DMS153 treated with DMSO at 0.1 percent for 48 hours (cell line): ENCODE measurements at regions not wholly inside any gene's neighbourhood (a gene's known extent, or its start where the extent isn't known, plus 50 kb on each side); places are given as distances from the start of the nearest gene placed in this dataset.

ENCODE experiments used
- DNase-seq: peaks from one replicate; lab custom pipeline; 2025; ENCODE audit not compliant: unreplicated experiment; lab: John Stamatoyannopoulos, UW

GRCh38 chr7:53697913-53698312 lies 662.5 kb downstream of the POM121L12 start:
- DNase-seq: no peak

DNA sequence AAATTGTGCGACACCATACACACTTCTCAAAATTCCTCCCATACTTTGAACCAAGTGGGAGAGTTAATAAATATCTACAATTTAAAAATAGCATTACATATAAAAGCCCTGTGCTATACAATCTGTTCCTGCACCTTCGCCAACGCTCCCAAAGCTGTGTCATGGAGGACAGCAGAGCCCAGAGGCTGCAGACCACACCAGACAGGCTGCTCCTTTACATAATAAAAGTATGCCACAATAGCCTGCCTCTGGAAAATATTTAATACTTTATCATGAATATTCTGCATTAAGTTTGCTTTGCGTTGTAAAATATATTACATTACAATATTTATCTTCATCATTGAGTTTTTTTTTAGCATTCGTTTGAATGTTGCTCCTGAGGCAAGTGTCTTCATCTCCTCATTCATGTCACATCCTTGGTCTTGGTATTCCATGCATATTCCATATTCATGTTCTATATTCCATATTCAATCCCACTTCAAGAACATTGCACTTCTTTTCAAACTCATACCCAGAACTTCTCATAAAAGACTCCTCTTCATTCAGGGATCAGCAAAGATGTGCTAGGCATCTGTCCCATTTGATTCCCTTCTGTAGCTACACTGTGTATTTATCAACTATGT lies 663.9 kb downstream of the POM121L12 start:
- no peak for DNase-seq

DNA sequence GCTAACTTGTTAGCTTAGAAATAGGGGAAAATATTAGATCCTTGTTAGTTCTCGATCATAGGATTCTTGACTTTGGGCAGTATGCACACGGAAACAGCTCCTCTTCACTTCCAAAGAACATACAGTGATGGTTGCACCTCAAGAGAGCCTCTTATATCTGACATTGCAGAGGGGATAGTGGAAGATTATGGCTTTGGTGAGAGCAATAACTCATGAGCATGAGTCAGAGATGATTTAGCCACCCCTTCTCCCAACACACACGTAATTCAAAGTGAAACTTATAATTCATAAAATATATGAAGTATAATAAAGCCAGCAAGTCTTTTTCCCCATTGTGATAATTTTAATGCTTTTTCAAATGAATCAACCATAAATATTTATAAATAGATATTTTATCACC lies 683.7 kb downstream of the POM121L12 start:
- DNase-seq: no peak

DNA sequence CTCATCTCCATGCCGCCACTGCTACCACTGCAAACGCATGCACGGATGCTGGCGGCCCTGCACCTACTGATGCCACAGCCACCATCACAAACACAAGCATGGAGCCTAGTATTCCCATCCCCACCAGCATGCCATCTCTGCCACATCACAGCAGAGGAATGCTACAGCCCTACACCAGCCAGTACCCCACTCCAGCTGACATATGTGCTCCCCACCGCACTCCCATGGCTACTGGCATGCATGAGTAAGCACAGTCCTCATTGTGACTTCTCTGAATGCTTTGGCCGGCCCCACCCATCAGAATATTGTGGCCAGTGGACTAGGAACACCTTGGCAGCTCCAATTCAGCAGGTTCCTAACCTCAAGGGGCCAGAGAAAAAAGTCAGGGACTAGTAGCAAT lies 705.5 kb downstream of the POM121L12 start:
- DNase-seq: no peak

DNA sequence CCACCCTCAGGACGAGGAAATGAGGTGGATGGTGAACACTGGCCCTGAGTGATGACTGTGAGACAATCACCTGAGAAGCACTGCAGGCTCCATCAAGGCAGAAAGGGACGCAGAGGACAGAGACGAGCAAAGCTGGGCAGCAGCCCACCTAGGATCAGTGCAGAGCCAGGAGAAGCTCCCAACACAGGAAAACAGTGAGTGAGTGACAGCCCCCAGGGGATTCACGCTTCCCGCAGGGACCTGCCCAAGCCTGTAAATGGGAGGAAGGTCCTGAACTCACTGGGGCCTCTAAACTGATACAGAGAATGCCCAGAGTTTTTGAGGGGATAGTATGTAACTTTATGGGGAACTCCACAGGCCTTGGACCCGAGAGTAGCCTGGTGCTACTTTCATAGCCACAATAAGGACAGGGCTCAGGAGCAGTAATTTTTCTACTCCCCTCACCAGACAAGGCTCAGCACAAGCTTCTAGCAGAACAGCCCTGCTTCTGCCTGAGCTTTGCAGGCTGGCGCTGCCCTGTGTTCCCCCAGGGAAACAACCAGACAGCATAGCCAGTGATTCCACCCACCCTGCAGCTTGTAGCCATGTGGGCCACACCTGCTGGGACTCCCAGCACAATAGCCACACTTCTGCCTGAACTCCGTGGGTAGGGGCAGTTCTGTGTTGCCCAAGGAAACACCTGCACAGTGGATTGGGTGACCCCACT lies 708.4 kb downstream of the POM121L12 start:
- DNase-seq: no peak

- no peak for DNase-seq
Measured at GRCh38 chr7:53744403-53744760, 708.9 kb downstream of the POM121L12 start.

- DNase-seq: no peak
Measured at GRCh38 chr7:53756946-53757345, 721.5 kb downstream of the POM121L12 start.

DNA sequence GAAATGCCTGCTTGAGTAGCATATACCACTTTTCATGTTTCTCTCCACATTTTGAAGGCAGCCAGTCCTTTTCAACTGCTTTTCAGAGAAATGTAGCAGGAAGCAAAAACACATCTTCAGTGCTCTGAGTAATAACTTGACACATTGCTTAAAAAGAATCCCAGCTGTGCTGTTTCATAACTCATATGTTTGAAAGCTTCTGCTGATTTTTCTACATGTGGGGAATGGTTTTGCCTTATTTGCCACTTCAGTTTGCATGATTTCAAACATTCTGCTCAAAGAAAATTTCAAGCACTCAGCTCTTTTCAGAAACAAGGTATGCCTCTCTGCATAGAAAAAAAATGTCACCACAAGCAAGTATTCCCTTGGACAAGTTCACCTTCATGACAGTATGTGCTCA lies 732.8 kb downstream of the POM121L12 start:
- no peak for DNase-seq

DNA sequence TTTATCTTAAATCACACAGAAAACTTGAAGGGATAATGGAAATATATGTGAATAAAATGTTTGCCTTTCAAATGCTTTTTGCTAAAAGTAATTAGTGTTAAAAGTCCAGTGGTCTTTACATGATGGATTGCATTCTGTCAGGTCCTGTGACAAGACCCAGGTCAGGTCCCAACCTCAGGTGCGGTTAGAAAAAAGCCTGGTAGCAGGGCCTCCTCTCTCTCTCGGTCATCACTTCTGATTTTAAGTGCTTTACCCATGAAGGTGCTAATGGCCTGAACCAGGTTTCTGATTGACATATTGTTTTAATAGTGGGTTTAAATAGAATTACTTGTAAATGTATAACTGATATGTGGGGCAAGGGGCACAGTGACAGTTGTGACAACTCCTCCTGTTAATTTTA lies 736.3 kb downstream of the POM121L12 start:
- DNase-seq: no peak

- DNase-seq: no peak
Measured at GRCh38 chr7:53776323-53776722, 740.9 kb downstream of the POM121L12 start.

GRCh38 chr7:53789741-53790140 lies 752.4 kb upstream of the VSTM2A start:
- DNase-seq: no peak

GRCh38 chr7:53794816-53795215 lies 747.4 kb upstream of the VSTM2A start:
- no peak for DNase-seq

GRCh38 chr7:53800746-53801145 lies 741.4 kb upstream of the VSTM2A start:
- DNase-seq: no peak

DNA sequence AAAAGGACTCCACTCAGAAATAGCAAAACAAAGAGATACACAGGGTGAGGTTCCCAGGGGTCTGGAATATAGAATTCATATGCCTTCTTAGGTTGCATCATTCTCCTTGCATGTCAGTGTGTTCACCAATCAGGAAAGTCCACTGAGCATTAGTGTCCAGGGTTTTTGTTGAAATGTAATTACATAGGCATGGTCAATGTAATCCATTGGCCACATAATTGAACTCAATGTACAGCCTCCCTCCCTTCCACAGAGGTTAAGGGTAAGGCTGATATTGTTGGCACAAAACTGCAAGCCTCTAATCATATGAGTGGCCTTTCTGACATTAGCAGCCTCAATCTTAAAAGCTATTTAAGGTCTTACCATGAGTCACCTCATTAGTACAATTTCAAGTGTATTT lies 736.1 kb upstream of the VSTM2A start:
- DNase-seq: no peak

- DNase-seq: no peak
Measured at GRCh38 chr7:53811555-53812079, 730.6 kb upstream of the VSTM2A start.

DNA sequence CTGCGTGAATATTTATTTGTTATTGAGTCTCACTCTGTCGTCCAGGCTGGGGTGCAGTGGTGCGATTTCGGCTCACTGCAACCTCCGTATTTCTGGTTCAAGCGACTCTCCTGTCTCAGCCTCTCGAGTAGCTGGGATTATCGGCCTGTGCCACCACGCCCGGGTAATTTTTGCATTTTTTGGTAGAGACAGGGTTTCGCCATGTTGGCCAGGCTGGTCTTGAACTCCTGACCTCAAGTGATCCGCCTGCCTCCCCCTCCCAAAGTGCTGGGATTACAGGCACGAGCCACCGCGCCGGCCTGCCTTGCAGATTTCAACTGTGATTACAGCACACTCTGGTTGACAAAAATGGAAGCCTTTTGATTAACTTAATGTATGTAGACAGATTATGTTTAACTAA lies 730.0 kb upstream of the VSTM2A start:
- no peak for DNase-seq

DNA sequence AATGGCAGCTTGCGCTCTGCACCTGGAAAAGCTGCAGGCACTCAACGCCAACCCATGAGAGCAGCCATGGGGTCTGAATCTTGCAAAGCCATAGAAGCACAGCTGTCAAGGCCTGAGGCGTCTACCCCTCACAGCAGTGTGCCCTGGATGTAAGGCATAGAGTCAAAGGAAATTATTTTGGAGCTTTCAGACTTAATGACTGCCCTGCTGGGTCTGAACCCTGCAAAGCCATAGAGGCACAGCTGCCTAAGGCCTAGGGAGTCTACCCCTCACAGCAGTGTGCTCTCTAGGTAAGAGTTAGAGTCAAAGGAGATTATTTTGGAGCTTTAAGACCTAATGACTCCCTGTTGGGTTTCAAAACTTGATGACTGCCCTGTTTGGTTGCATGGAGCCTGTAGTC lies 706.9 kb upstream of the VSTM2A start:
- DNase-seq: no peak

DNA sequence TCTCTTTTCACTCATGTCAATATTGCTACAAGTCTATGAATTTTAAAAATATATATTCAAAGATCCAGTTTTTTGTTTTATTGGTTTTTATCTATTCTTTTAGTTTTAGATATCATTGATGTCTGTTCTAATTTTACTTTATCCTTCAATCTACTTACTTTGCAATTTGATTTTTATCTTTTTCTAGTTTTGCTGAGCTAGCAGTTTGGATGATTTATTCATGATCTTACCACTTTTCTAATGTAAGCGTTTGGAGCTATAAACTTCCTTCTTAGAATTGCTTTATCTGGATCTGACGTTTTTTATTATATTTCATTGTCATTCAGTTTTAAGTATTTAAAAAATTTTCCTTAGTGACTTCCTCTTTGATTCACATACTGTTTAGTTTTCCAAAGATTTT lies 664.5 kb upstream of the VSTM2A start:
- no peak for DNase-seq

- no peak for DNase-seq
Measured at GRCh38 chr7:53900856-53901528, 641.2 kb upstream of the VSTM2A start.

DNA sequence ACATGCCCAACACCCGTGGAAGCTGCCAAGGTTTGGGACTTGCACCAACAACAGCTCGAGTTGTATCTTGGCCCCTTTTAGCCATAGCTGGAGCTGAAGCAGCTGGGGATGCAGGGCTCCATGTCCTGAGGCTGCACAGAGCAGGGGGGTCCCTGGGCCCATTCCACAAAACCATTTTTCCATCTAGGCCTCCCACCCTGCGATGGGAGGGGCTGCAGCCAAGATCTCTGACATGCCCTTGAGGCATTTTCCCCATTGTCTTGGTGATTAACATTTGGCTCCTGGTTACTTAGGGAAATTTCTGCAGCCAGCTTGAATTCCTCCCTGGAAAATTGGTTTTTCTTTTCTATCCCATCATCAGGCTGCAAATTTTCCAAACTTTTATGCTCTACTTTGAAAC lies 637.8 kb upstream of the VSTM2A start:
- DNase-seq: no peak

DNA sequence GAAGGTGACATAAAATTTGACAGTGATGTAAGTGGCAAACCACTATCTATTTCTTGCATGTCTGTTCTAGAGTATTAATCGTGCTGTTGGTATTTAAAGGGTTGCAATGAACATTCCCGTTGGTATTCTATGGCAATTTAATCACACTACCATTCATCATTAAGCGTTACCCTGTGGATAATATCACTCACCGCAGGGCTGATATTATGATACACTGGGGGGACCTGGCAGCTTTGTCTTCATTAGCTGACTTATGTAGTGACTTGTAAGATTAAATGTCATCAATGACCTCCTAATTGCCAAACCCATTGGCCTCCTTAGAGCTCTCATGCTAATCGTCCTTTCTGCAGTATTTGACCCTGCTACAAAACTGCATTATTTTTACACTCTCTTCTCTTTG lies 624.5 kb upstream of the VSTM2A start:
- DNase-seq: no peak

GRCh38 chr7:53920011-53920410 lies 622.2 kb upstream of the VSTM2A start:
- DNase-seq: no peak
